Mononuclear cell (primary cell): ENCODE measurements at regions not wholly inside any gene's neighbourhood (a gene's known extent, or its start where the extent isn't known, plus 50 kb on each side); places are given as distances from the start of the nearest gene placed in this dataset.

Source experiments
- H3K27me3 ChIP-seq: 2 replicates; pipeline ENCODE4 v1.6.0; 2011; ENCODE audit warnings: low read length, control low read depth; ENCODE audit not compliant: insufficient read depth
- H3K4me1 ChIP-seq: 2 replicates; pipeline ENCODE4 v1.5.1; 2011; ENCODE audit warnings: mild to moderate bottlenecking, low read length, control low read depth; ENCODE audit not compliant: insufficient read depth
- H3K4me3 ChIP-seq: 2 replicates; pipeline ENCODE4 v1.5.1; 2011; ENCODE audit warnings: mild to moderate bottlenecking, low read length, moderate library complexity
- H3K9me3 ChIP-seq: 2 replicates; pipeline ENCODE4 v1.5.1; 2011; ENCODE audit warnings: low read depth, mild to moderate bottlenecking, control low read depth, low read length

GRCh38 chr5:168048486-168048885 lies 243.0 kb upstream of the WWC1 start:
- no peak overlapping the region for H3K4me3 ChIP-seq
- no peaks in the 10 kb centered on the region for H3K4me1 ChIP-seq
- no peaks in the 10 kb centered on the region for H3K9me3 ChIP-seq
- no peaks in the 10 kb centered on the region for H3K27me3 ChIP-seq

- Histone ChIP-seq H3K4me1 (no peaks in the 10 kb centered on the region), H3K9me3 (no peaks in the 10 kb centered on the region), H3K4me3 (no peak overlapping the region), H3K27me3 (no peaks in the 10 kb centered on the region)
Measured at GRCh38 chr5:168052686-168053085, 238.8 kb upstream of the WWC1 start.

GRCh38 chr5:168054091-168054490 lies 237.4 kb upstream of the WWC1 start:
- H3K27me3 ChIP-seq, result no peaks in the 10 kb centered on the region
- H3K4me3 ChIP-seq, result no peak overlapping the region
- H3K4me1 ChIP-seq, result no peaks in the 10 kb centered on the region
- H3K9me3 ChIP-seq, result no peaks in the 10 kb centered on the region

- Histone ChIP-seq H3K27me3 (no peaks in the 10 kb centered on the region), H3K4me3 (no peak overlapping the region), H3K4me1 (no peaks in the 10 kb centered on the region), H3K9me3 (no peaks in the 10 kb centered on the region)
Measured at GRCh38 chr5:168055141-168055683, 236.2 kb upstream of the WWC1 start.

- no peak overlapping the region for H3K4me3 ChIP-seq
- no peaks in the 10 kb centered on the region for H3K9me3 ChIP-seq
- no peaks in the 10 kb centered on the region for H3K27me3 ChIP-seq
- no peaks in the 10 kb centered on the region for H3K4me1 ChIP-seq
Measured at GRCh38 chr5:168055961-168056360, 235.5 kb upstream of the WWC1 start.

- H3K4me1 ChIP-seq, result no peaks in the 10 kb centered on the region
- H3K9me3 ChIP-seq, result no peaks in the 10 kb centered on the region
- no peak overlapping the region for H3K4me3 ChIP-seq
- H3K27me3 ChIP-seq, result no peaks in the 10 kb centered on the region
Measured at GRCh38 chr5:168056499-168057182, 234.8 kb upstream of the WWC1 start.

GRCh38 chr5:168057905-168058304 lies 233.5 kb upstream of the WWC1 start:
- Histone ChIP-seq H3K4me1 (no peaks in the 10 kb centered on the region), H3K9me3 (no peaks in the 10 kb centered on the region), H3K27me3 (no peaks in the 10 kb centered on the region), H3K4me3 (no peak overlapping the region)

GRCh38 chr5:168059131-168059530 lies 232.3 kb upstream of the WWC1 start:
- no peaks in the 10 kb centered on the region for H3K27me3 ChIP-seq
- H3K4me1 ChIP-seq, result no peaks in the 10 kb centered on the region
- H3K9me3 ChIP-seq, result no peaks in the 10 kb centered on the region
- no peak overlapping the region for H3K4me3 ChIP-seq

GRCh38 chr5:168062239-168062638 lies 229.2 kb upstream of the WWC1 start:
- no peak overlapping the region for H3K4me3 ChIP-seq
- no peaks in the 10 kb centered on the region for H3K4me1 ChIP-seq
- no peaks in the 10 kb centered on the region for H3K27me3 ChIP-seq
- no peaks in the 10 kb centered on the region for H3K9me3 ChIP-seq

- Histone ChIP-seq H3K27me3 (no peaks in the 10 kb centered on the region), H3K4me3 (no peak overlapping the region), H3K4me1 (no peaks in the 10 kb centered on the region)
Measured at GRCh38 chr5:168064457-168064856, 227.0 kb upstream of the WWC1 start.

GRCh38 chr5:168064933-168065622 lies 226.4 kb upstream of the WWC1 start:
- no peaks in the 10 kb centered on the region for H3K27me3 ChIP-seq

More at GRCh38 chr5:168064457-168064856, 227.0 kb upstream of the WWC1 start:
- H3K9me3 ChIP-seq, result no peaks in the 10 kb centered on the region

GRCh38 chr5:168066536-168067208 lies 224.8 kb upstream of the WWC1 start:
- H3K27me3 ChIP-seq, result no peaks in the 10 kb centered on the region
- H3K9me3 ChIP-seq, result no peaks in the 10 kb centered on the region
- no peak overlapping the region for H3K4me3 ChIP-seq
- no peaks in the 10 kb centered on the region for H3K4me1 ChIP-seq

More at GRCh38 chr5:168064933-168065622, 226.4 kb upstream of the WWC1 start:
- H3K4me1 ChIP-seq, result no peaks in the 10 kb centered on the region
- no peaks in the 10 kb centered on the region for H3K9me3 ChIP-seq
- no peak overlapping the region for H3K4me3 ChIP-seq

GRCh38 chr5:168070761-168071160 lies 220.7 kb upstream of the WWC1 start:
- no peak overlapping the region for H3K4me3 ChIP-seq
- no peaks in the 10 kb centered on the region for H3K9me3 ChIP-seq
- H3K4me1 ChIP-seq, result no peaks in the 10 kb centered on the region
- no peaks in the 10 kb centered on the region for H3K27me3 ChIP-seq

GRCh38 chr5:168072665-168073064 lies 218.8 kb upstream of the WWC1 start:
- Histone ChIP-seq H3K9me3 (no peaks in the 10 kb centered on the region), H3K4me3 (no peak overlapping the region), H3K4me1 (no peaks in the 10 kb centered on the region), H3K27me3 (no peaks in the 10 kb centered on the region)

GRCh38 chr5:168073311-168073710 lies 218.1 kb upstream of the WWC1 start:
- Histone ChIP-seq H3K4me3 (no peak overlapping the region), H3K27me3 (no peaks in the 10 kb centered on the region), H3K4me1 (no peaks in the 10 kb centered on the region), H3K9me3 (no peaks in the 10 kb centered on the region)
